ENCODE measurements at regions not wholly inside any gene's neighbourhood (a gene's known extent, or its start where the extent isn't known, plus 50 kb on each side); places are given as distances from the start of the nearest gene placed in this dataset.

GRCh38 chr13:106695139-106695538 is 127.2 kb upstream of the ARGLU1 start:
- H3K9me3 ChIP-seq (ENCODE audit: control insufficient read depth, insufficient read depth, low read length) = no peaks in the 10 kb centered on the region
- H3K36me3 ChIP-seq (ENCODE audit: control insufficient read depth, insufficient read depth, low read length) = no peaks in the 10 kb centered on the region
- no peak overlapping the region for H3K27ac ChIP-seq (ENCODE audit: low read depth, low read length)
- no peak overlapping the region for H3K4me3 ChIP-seq (ENCODE audit: low read depth, low read length)
- no peak for DNase-seq (ENCODE audit: low read depth in 4 of 6, low spot score in 6 of 6)
- H3K27me3 ChIP-seq (ENCODE audit: control insufficient read depth, insufficient read depth, low read length) = no peaks in the 10 kb centered on the region
- H3K4me1 ChIP-seq (ENCODE audit: control insufficient read depth, insufficient read depth, low read length) = peaks cover 2% of the 10 kb centered on the region

DNA sequence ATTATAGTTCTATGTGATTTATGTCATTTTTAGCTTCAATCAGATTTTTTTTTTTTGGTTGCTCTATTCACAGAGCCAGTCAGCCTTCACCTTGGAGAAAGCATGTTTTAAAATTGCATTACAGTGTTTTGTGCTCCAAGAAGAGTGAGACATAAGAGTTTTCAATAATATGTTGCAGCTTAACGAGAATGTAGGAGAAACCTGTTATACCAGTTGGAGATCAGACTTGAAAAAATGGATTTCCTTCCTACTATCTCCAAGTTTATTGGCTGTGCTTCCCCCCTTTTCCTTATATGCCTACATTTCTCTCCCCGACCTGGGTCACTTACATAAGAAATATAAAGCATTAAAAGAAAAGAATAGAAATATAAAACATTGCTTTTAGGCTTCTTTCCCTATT is 123.9 kb upstream of the ARGLU1 start:
- no CpG with 5 or more reads among the region's 2 CpGs for WGBS (ENCODE audit: insufficient coverage)
- no peak overlapping the region for H3K4me3 ChIP-seq (ENCODE audit: low read depth, low read length)

GRCh38 chr13:106691341-106691740 is 123.4 kb upstream of the ARGLU1 start:
- Histone ChIP-seq H3K4me1 (ENCODE audit: control insufficient read depth, insufficient read depth, low read length) (peaks cover 2% of the 10 kb centered on the region), H3K9me3 (ENCODE audit: control insufficient read depth, insufficient read depth, low read length) (no peaks in the 10 kb centered on the region), H3K27me3 (ENCODE audit: control insufficient read depth, insufficient read depth, low read length) (no peaks in the 10 kb centered on the region), H3K27ac (ENCODE audit: low read depth, low read length) (no peak overlapping the region), H3K4me3 (ENCODE audit: low read depth, low read length) (no peak overlapping the region), H3K36me3 (ENCODE audit: control insufficient read depth, insufficient read depth, low read length) (no peaks in the 10 kb centered on the region)
- 27% methylated on average over 3 of the region's 5 CpGs for WGBS (ENCODE audit: insufficient coverage)
- DNase-seq (ENCODE audit: low read depth in 4 of 6, low spot score in 6 of 6) = peak in 1 of 6 donors; percentile 55

More for the DNA sequence above, 123.9 kb upstream of the ARGLU1 start:
- Histone ChIP-seq H3K36me3 (ENCODE audit: control insufficient read depth, insufficient read depth, low read length) (no peaks in the 10 kb centered on the region), H3K9me3 (ENCODE audit: control insufficient read depth, insufficient read depth, low read length) (no peaks in the 10 kb centered on the region), H3K27ac (ENCODE audit: low read depth, low read length) (no peak overlapping the region), H3K4me1 (ENCODE audit: control insufficient read depth, insufficient read depth, low read length) (peaks cover 2% of the 10 kb centered on the region), H3K27me3 (ENCODE audit: control insufficient read depth, insufficient read depth, low read length) (no peaks in the 10 kb centered on the region)
- no peak for DNase-seq (ENCODE audit: low read depth in 4 of 6, low spot score in 6 of 6)

GRCh38 chr13:106690779-106691178 is 122.8 kb upstream of the ARGLU1 start:
- Histone ChIP-seq H3K9me3 (ENCODE audit: control insufficient read depth, insufficient read depth, low read length) (no peaks in the 10 kb centered on the region), H3K4me3 (ENCODE audit: low read depth, low read length) (no peak overlapping the region), H3K36me3 (ENCODE audit: control insufficient read depth, insufficient read depth, low read length) (no peaks in the 10 kb centered on the region), H3K27ac (ENCODE audit: low read depth, low read length) (no peak overlapping the region), H3K27me3 (ENCODE audit: control insufficient read depth, insufficient read depth, low read length) (no peaks in the 10 kb centered on the region), H3K4me1 (ENCODE audit: control insufficient read depth, insufficient read depth, low read length) (peaks cover 2% of the 10 kb centered on the region)
- 38% methylated on average over 6 of the region's 6 CpGs for WGBS (ENCODE audit: insufficient coverage)
- no peak for DNase-seq (ENCODE audit: low read depth in 4 of 6, low spot score in 6 of 6)

- DNase-seq (ENCODE audit: low read depth in 4 of 6, low spot score in 6 of 6) = no peak
- no peaks in the 10 kb centered on the region for H3K36me3 ChIP-seq (ENCODE audit: control insufficient read depth, insufficient read depth, low read length)
- H3K4me1 ChIP-seq (ENCODE audit: control insufficient read depth, insufficient read depth, low read length) = peaks cover 2% of the 10 kb centered on the region
- H3K27ac ChIP-seq (ENCODE audit: low read depth, low read length) = no peak overlapping the region
- no CpG with 5 or more reads among the region's 1 CpG for WGBS (ENCODE audit: insufficient coverage)
- H3K27me3 ChIP-seq (ENCODE audit: control insufficient read depth, insufficient read depth, low read length) = no peaks in the 10 kb centered on the region
- H3K4me3 ChIP-seq (ENCODE audit: low read depth, low read length) = no peak overlapping the region
- H3K9me3 ChIP-seq (ENCODE audit: control insufficient read depth, insufficient read depth, low read length) = no peaks in the 10 kb centered on the region
Observed at GRCh38 chr13:106689906-106690305, 122.0 kb upstream of the ARGLU1 start.

DNA sequence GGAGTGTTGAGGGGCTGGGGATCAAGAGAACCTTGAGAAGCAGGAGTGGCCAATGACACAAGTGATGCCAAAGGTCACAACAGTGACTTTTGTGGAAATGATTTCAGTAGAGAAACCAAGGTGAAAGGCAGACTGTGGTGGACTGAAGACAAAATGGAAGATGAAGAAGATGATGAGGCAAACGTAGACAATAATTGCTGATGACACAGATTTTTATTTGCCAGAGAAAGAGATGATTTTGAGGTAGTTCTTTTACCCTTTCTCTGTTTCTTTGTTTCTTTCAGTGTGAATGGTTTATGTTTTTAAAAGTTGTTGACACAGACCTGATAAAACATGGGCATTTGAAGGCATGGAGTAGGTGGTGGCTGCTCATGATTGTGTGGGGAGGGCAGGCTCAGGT is 121.0 kb upstream of the ARGLU1 start:
- DNase-seq (ENCODE audit: low read depth in 4 of 6, low spot score in 6 of 6) = no peak
- Histone ChIP-seq H3K4me3 (ENCODE audit: low read depth, low read length) (no peak overlapping the region), H3K27me3 (ENCODE audit: control insufficient read depth, insufficient read depth, low read length) (no peaks in the 10 kb centered on the region), H3K4me1 (ENCODE audit: control insufficient read depth, insufficient read depth, low read length) (peaks cover 2% of the 10 kb centered on the region), H3K36me3 (ENCODE audit: control insufficient read depth, insufficient read depth, low read length) (no peaks in the 10 kb centered on the region), H3K27ac (ENCODE audit: low read depth, low read length) (no peak overlapping the region), H3K9me3 (ENCODE audit: control insufficient read depth, insufficient read depth, low read length) (no peaks in the 10 kb centered on the region)
- whole genome bisulfite sequencing (ENCODE audit: insufficient coverage) = 100% methylated on average over 1 of the region's 1 CpG

GRCh38 chr13:106686163-106686562 is 118.2 kb upstream of the ARGLU1 start:
- H3K4me1 ChIP-seq (ENCODE audit: control insufficient read depth, insufficient read depth, low read length) = peaks cover 3% of the 10 kb centered on the region
- H3K36me3 ChIP-seq (ENCODE audit: control insufficient read depth, insufficient read depth, low read length) = no peaks in the 10 kb centered on the region
- no peaks in the 10 kb centered on the region for H3K9me3 ChIP-seq (ENCODE audit: control insufficient read depth, insufficient read depth, low read length)
- DNase-seq (ENCODE audit: low read depth in 4 of 6, low spot score in 6 of 6) = no peak
- no peak overlapping the region for H3K27ac ChIP-seq (ENCODE audit: low read depth, low read length)
- H3K27me3 ChIP-seq (ENCODE audit: control insufficient read depth, insufficient read depth, low read length) = no peaks in the 10 kb centered on the region
- 100% methylated on average over 1 of the region's 3 CpGs for WGBS (ENCODE audit: insufficient coverage)
- H3K4me3 ChIP-seq (ENCODE audit: low read depth, low read length) = no peak overlapping the region

GRCh38 chr13:106685143-106685542 is 117.2 kb upstream of the ARGLU1 start:
- Histone ChIP-seq H3K9me3 (ENCODE audit: control insufficient read depth, insufficient read depth, low read length) (no peaks in the 10 kb centered on the region), H3K27me3 (ENCODE audit: control insufficient read depth, insufficient read depth, low read length) (no peaks in the 10 kb centered on the region), H3K4me3 (ENCODE audit: low read depth, low read length) (no peak overlapping the region), H3K4me1 (ENCODE audit: control insufficient read depth, insufficient read depth, low read length) (peaks cover 6% of the 10 kb centered on the region), H3K27ac (ENCODE audit: low read depth, low read length) (no peak overlapping the region), H3K36me3 (ENCODE audit: control insufficient read depth, insufficient read depth, low read length) (no peaks in the 10 kb centered on the region)
- WGBS (ENCODE audit: insufficient coverage) = no CpG with 5 or more reads among the region's 6 CpGs
- peak in 3 of 6 donors; percentile 12 to 81 (median 53) for DNase-seq (ENCODE audit: low read depth in 4 of 6, low spot score in 6 of 6)

GRCh38 chr13:106683918-106684317 is 116.0 kb upstream of the ARGLU1 start:
- no peaks in the 10 kb centered on the region for H3K36me3 ChIP-seq (ENCODE audit: control insufficient read depth, insufficient read depth, low read length)
- no peak overlapping the region for H3K4me3 ChIP-seq (ENCODE audit: low read depth, low read length)
- H3K27ac ChIP-seq (ENCODE audit: low read depth, low read length) = no peak overlapping the region
- H3K4me1 ChIP-seq (ENCODE audit: control insufficient read depth, insufficient read depth, low read length) = peaks cover 6% of the 10 kb centered on the region
- no peaks in the 10 kb centered on the region for H3K27me3 ChIP-seq (ENCODE audit: control insufficient read depth, insufficient read depth, low read length)
- H3K9me3 ChIP-seq (ENCODE audit: control insufficient read depth, insufficient read depth, low read length) = no peaks in the 10 kb centered on the region
- no peak for DNase-seq (ENCODE audit: low read depth in 4 of 6, low spot score in 6 of 6)
- WGBS (ENCODE audit: insufficient coverage) = 100% methylated on average over 3 of the region's 3 CpGs

- DNase-seq (ENCODE audit: low read depth in 4 of 6, low spot score in 6 of 6) = no peak
- Histone ChIP-seq H3K27me3 (ENCODE audit: control insufficient read depth, insufficient read depth, low read length) (no peaks in the 10 kb centered on the region), H3K36me3 (ENCODE audit: control insufficient read depth, insufficient read depth, low read length) (no peaks in the 10 kb centered on the region), H3K9me3 (ENCODE audit: control insufficient read depth, insufficient read depth, low read length) (no peaks in the 10 kb centered on the region), H3K27ac (ENCODE audit: low read depth, low read length) (no peak overlapping the region), H3K4me3 (ENCODE audit: low read depth, low read length) (no peak overlapping the region), H3K4me1 (ENCODE audit: control insufficient read depth, insufficient read depth, low read length) (peaks cover 6% of the 10 kb centered on the region)
- 45% methylated on average over 8 of the region's 8 CpGs for WGBS (ENCODE audit: insufficient coverage)
Observed at GRCh38 chr13:106683179-106683578, 115.2 kb upstream of the ARGLU1 start.
